ENCODE measurements at regions not wholly inside any gene's neighbourhood (a gene's known extent, or its start where the extent isn't known, plus 50 kb on each side); places are given as distances from the start of the nearest gene placed in this dataset.

- Histone ChIP-seq H3K23me2 (ENCODE audit: insufficient read length, low read depth, low read length, poor library complexity, severe bottlenecking) (no peaks in the 10 kb centered on the region), H3K4me2 (ENCODE audit: insufficient read depth, insufficient read length, low read length) (no peak overlapping the region), H2BK120ac (ENCODE audit: low read depth, low read length, poor library complexity, severe bottlenecking) (no peak overlapping the region), H3K4ac (ENCODE audit: low read depth, low read length) (no peak overlapping the region), H3K23ac (ENCODE audit: insufficient read length, low read depth, low read length) (no peak overlapping the region), H3K9ac (ENCODE audit: extremely low read depth, insufficient read length, low read length) (no peak overlapping the region), H3K4me1 (ENCODE audit: insufficient read depth, low read length) (no peaks in the 10 kb centered on the region), H2BK15ac (ENCODE audit: low read depth, low read length) (no peak overlapping the region), H3K79me2 (ENCODE audit: insufficient read depth, low read length) (no peaks in the 10 kb centered on the region), H3K14ac (ENCODE audit: insufficient read depth, low read length) (no peak overlapping the region), H2BK5ac (ENCODE audit: insufficient read length, low read length) (no peak overlapping the region), H3K27ac (ENCODE audit: insufficient read length, low read depth, low read length) (no peak overlapping the region), H4K5ac (ENCODE audit: insufficient read length, low read depth, low read length) (no peak overlapping the region), H2BK12ac (ENCODE audit: insufficient read length, low read depth, low read length) (no peak overlapping the region), H3K56ac (ENCODE audit: insufficient read length, low read depth, low read length) (no peak overlapping the region), H4K20me1 (ENCODE audit: control insufficient read depth, insufficient read depth, insufficient read length) (no peaks in the 10 kb centered on the region), H3K79me1 (ENCODE audit: insufficient read depth, low read depth, low read length, poor library complexity, severe bottlenecking) (no peaks in the 10 kb centered on the region), H4K91ac (ENCODE audit: insufficient read length, low read depth, low read length) (no peak overlapping the region), H3K9me3 (ENCODE audit: control insufficient read depth, low read depth, low read length) (no peaks in the 10 kb centered on the region), H2AFZ (ENCODE audit: low read length) (no peak overlapping the region), H3K27me3 (ENCODE audit: insufficient read depth, low read length) (no peaks in the 10 kb centered on the region), H2AK5ac (ENCODE audit: insufficient read length, low read length) (no peak overlapping the region), H3T11ph (ENCODE audit: low read length) (no peak overlapping the region), H4K8ac (replicated peaks; ENCODE audit: insufficient read length, low read depth, low read length) (no peak overlapping the region), H3K18ac (ENCODE audit: insufficient read length, low read depth, low read length) (no peak overlapping the region), H2BK20ac (ENCODE audit: low read depth, low read length, poor library complexity, severe bottlenecking) (no peak overlapping the region)
- Mint-ChIP-seq H3K4me1 (no peaks in the 10 kb centered on the region), H3K36me3 (ENCODE audit: insufficient read depth in 1 of 3, low read depth in 3 of 3) (no peaks in the 10 kb centered on the region), H3K4me3 (no peak overlapping the region), H3K27ac (no peak overlapping the region; a peak in 1 of 7 replicates), H3K27me3 (ENCODE audit: low read depth) (no peaks in the 10 kb centered on the region; the same call in 1 of the 2 replicates), H3K9me3 (no peaks in the 10 kb centered on the region)
- DNase-seq, result no peak
- no CpG with 5 or more reads among the region's 6 CpGs for WGBS (ENCODE audit: extremely low coverage, insufficient read length, low lambda C conversion rate)
- no peak for TF ChIP-seq CTCF (conservative IDR thresholded peaks at IDR 0.05)
Observed at GRCh38 chr9:117917873-117918272, 213.7 kb downstream of the TLR4 start.

Data from H9 (cell line).